Activated T-cell treated with anti-CD3 and anti-CD28 coated beads, Interleukin-2, amount 50 U/mL, for 48 hours (primary cell): ENCODE measurements at regions not wholly inside any gene's neighbourhood (a gene's known extent, or its start where the extent isn't known, plus 50 kb on each side); places are given as distances from the start of the nearest gene placed in this dataset.

Experiments used
- DNase-seq, 2 experiments: peaks; one replicate each; pipeline ENCODE4 v3.0.0-alpha.2; 2020

GRCh38 chr5:168192120-168192519 lies 99.3 kb upstream of the WWC1 start:
- no peak for DNase-seq

- DNase-seq: no peak
These were observed 97.8 kb upstream of the WWC1 start for GRCh38 chr5:168193493-168194250.

- no peak for DNase-seq
These were observed 96.3 kb upstream of the WWC1 start for GRCh38 chr5:168195110-168195509.

GRCh38 chr5:168198359-168198758 lies 93.1 kb upstream of the WWC1 start:
- no peak for DNase-seq

- no peak for DNase-seq
These were observed 88.4 kb upstream of the WWC1 start for GRCh38 chr5:168202996-168203395.

GRCh38 chr5:168204165-168204564 lies 87.3 kb upstream of the WWC1 start:
- DNase-seq: no peak

- DNase-seq: no peak
These were observed 83.9 kb upstream of the WWC1 start for GRCh38 chr5:168207450-168208029.

GRCh38 chr5:168209244-168209995 lies 82.0 kb upstream of the WWC1 start:
- DNase-seq: no peak

- no peak for DNase-seq
These were observed 81.4 kb upstream of the WWC1 start for GRCh38 chr5:168209997-168210396.

- DNase-seq: no peak
These were observed 80.2 kb upstream of the WWC1 start for GRCh38 chr5:168211245-168211644.

- DNase-seq: no peak
These were observed 79.5 kb upstream of the WWC1 start for GRCh38 chr5:168211936-168212335.

- DNase-seq: no peak
These were observed 77.4 kb upstream of the WWC1 start for GRCh38 chr5:168214071-168214470.

GRCh38 chr5:168214886-168215285 lies 76.6 kb upstream of the WWC1 start:
- no peak for DNase-seq

- no peak for DNase-seq
These were observed 75.8 kb upstream of the WWC1 start for GRCh38 chr5:168215646-168216045.

- DNase-seq: no peak
These were observed 74.5 kb upstream of the WWC1 start for GRCh38 chr5:168216989-168217388.

- no peak for DNase-seq
These were observed 73.9 kb upstream of the WWC1 start for GRCh38 chr5:168217497-168217896.

GRCh38 chr5:168218746-168219145 lies 72.7 kb upstream of the WWC1 start:
- no peak for DNase-seq

- DNase-seq: peak; percentile 38 to 60
These were observed 71.7 kb upstream of the WWC1 start for GRCh38 chr5:168219515-168220410.

GRCh38 chr5:168224085-168224484 lies 67.4 kb upstream of the WWC1 start:
- DNase-seq: no peak

- no peak for DNase-seq
These were observed 65.4 kb upstream of the WWC1 start for GRCh38 chr5:168226012-168226411.

- DNase-seq: peak; percentile 57 to 59
These were observed 64.4 kb upstream of the WWC1 start for GRCh38 chr5:168227001-168227400.

GRCh38 chr5:168227973-168228615 lies 63.4 kb upstream of the WWC1 start:
- DNase-seq: peak; percentile 52 to 55
